GM18502 (cell line): ENCODE measurements at regions not wholly inside any gene's neighbourhood (a gene's known extent, or its start where the extent isn't known, plus 50 kb on each side); places are given as distances from the start of the nearest gene placed in this dataset.
"Not testable (repeated sequence)": the region's sequence is repeated elsewhere in the genome, so short reads cannot be mapped to it uniquely, and the experiment has no call there.

ENCODE experiments used
- ATAC-seq: cut with Tn5 transposase; IDR thresholded peaks from one replicate; pipeline ENCODE4 v1.9.1; 2021; ENCODE audit warnings: mild to moderate bottlenecking; ENCODE audit not compliant: unreplicated experiment, poor library complexity

- ATAC-seq = no peak
These were observed 517.8 kb upstream of the DAB2 start for GRCh38 chr5:39942606-39943005.

DNA sequence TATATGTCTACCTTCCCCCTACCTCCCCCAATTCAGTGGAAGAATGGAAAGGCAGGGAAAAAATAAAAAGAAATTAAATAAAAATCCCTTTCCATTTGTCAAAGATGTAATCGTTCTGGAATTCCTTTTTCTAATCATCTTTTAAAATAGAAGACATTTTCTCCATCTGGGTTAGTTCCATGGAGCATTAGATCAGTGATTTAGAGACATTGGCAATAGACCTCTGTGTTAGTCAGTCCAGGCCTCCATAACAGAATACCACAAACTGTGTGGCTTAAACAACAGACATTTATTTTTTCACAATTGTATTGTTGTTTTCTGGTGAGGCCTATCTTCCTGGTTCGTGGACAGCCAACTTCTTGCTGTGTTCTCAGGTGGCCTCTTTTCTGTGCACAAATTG is 516.6 kb upstream of the DAB2 start:
- no peak for ATAC-seq

GRCh38 chr5:39934830-39935229 is 510.1 kb upstream of the DAB2 start:
- ATAC-seq = no peak

DNA sequence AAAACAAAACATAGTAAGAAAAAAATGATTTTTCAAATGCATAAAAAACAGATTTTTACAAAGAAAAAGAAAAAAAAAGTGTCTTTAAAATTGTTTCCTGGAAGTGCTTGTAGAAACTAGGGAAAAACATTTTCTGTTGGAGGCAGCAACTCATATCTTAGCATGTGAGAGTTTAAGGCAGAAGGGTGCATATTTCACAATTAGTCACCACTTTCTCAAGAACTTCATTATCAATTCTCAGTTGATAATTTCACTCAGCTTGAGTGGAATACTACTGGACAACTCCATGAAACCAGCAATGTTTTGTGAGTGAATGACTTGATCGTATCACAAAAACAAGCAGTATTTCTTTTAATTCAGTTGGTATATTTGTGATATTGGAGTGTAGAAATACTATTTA is 508.3 kb upstream of the DAB2 start:
- no peak for ATAC-seq

- ATAC-seq = no peak
These were observed 503.9 kb upstream of the DAB2 start for GRCh38 chr5:39928709-39929108.

DNA sequence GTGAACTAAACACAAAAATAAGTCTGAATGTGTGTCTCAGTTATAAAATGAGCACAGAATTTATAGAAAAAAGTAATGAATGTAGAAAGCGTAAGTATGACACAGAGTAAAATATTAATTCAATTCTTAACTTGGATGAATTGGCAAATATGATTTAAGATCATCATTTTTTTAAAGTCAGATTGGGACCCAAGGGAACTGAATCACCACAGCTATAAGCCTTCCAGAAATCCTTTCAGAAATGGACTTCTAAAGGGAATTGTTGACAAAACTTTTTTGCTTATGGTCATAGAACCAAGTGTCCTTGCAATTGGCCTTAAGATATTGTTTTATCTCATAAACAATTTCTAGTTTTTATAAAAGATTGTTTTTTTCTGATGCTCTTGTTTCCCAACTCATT is 495.1 kb upstream of the DAB2 start:
- ATAC-seq = no peak

DNA sequence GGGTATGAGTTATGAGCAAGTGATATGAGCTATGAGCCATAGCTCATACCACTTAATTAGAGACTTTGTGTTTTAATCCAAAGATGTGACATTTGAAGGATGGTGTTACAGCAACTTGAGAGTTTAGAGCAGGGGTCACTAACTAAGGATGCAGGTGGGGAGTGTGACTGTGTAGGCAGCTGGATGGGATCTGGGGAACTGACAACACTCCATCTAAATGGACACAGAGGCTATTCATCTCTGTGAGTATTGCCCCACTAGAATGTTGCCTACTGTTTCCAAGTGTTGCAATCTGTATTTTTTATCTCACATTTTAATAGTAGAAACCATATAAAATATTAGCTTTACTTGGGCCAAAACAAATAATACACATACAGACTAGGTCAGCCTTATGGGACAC is 488.1 kb upstream of the DAB2 start:
- no peak for ATAC-seq

DNA sequence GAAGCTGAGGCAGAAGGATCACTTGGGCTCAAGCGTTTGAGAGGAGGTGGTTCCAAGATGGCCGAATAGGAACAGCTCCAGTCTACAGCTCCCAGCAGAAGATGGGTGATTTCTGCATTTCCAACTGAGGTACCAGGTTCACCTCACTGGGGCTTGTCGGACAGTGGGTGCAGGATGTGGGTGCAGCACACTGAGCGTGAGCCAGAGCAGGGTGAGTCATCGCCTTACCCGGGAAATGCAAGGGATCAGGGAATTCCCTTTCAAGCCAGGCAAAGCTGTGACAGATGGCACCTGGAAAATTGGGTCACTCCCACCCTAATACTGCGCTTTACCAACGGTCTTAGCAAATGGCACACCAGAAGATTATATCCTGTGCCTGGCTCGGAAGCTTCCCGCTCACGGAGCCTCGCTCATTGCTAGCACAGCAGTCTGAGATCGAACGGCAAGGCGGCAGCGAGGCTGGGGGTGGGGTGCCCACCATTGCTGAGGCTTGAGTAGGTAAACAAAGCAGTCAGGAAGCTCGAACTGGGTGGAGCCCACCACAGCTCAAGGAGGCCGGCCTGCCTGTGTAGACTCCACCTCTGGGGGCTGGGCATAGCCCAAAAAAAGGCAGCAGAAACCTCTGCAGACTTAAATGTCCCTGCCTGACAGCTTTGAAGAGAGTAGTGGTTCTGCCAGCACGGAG is 482.6 kb upstream of the DAB2 start:
- not testable (repeated sequence) for ATAC-seq

DNA sequence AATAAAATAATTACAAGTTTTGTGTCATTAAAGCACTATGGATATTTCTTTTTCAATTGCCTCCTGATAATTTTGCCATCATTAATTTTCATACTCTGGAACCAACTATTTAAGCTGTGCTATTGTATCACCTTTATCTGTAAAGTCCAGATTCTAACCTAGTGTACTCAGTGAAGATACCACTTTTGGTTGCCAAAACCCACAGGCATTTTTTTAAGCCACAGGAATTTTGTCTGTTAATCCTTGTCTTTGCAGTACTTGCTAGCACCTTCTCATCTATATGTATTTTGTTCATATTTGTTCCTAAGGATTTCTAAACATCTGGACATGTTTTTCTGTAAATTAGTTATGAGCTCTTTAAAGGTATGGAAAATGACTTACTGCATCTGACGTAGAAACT is 481.4 kb upstream of the DAB2 start:
- no peak for ATAC-seq

DNA sequence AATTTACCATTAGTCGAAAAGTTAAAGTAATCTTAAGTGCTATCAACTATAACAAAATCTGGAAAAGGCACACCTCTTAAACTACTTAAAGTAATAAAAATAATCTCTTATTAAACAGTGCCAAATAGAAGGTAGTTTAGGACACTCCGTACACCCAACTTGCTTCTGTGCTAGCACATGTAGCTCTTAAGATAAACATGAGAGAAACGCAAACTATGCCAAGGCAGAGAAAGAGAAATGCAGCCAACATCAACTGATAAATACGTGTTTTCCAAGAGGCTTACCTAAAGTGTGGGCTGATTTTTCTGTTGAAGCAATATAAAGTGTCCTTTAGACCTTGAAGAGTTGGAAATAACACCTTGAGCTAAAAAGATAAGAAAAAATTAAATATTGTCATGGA is 480.6 kb upstream of the DAB2 start:
- no peak for ATAC-seq

DNA sequence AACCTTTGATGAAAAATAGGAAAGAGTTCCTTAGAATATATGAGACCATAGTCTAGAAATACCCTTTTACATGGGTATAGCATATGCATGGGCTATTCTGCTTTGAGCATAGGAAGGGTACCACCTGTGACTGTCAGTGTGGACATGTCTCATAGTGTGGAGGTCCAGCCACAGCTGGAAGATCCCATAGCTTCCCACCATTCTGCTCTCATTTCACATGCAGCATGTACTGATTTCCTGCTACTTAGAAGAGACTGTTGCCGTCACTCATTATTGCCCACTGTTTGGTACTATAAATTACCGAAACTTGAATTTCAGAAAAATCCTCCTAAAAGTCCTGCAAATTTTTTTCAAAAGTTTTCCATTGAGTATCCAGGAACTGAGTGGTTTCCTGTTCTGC is 477.8 kb upstream of the DAB2 start:
- ATAC-seq = no peak

- no peak for ATAC-seq
These were observed 474.0 kb upstream of the DAB2 start for GRCh38 chr5:39898731-39899130.

DNA sequence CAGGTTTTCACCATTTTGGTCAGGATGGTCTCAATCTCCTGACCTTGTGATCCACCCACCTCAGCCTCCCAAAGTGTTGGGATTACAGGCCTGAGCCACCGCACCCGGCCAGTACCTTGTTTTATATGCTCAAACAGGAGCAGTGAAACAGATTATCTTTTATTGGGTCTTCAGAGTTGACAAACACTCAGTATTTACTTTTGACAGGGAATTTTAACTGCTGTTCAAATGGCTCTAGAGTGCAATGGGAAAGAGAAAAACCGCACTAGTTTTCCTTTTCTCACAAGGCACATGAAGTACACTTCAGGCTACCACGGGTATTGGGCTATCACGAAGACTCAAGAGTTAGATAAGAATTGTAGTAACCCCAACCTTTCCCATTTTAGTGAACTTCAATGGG is 471.9 kb upstream of the DAB2 start:
- ATAC-seq = no peak

DNA sequence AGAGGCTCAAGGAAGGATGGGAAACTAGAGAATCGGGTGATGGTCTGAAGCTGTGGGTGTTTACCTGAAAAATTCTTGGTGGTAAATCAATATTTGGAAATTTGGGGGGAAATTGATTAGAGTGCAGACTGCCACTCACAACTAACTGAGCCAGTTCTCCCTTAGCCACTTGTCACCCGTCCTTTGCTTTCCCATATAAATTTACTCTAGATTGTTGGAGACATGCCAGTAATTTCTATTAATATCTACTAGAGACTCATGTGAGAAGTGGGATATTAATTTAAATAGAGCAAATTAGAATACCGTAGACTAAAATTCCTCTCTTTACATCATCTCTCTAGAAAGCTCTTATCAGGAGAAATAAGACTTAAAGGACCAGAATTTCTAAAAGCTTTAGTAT is 471.3 kb upstream of the DAB2 start:
- no peak for ATAC-seq

GRCh38 chr5:39892708-39893107 is 467.9 kb upstream of the DAB2 start:
- ATAC-seq = no peak

GRCh38 chr5:39891376-39891775 is 466.6 kb upstream of the DAB2 start:
- no peak for ATAC-seq

- no peak for ATAC-seq
These were observed 456.2 kb upstream of the DAB2 start for GRCh38 chr5:39880985-39881384.

- ATAC-seq = no peak
These were observed 452.7 kb upstream of the DAB2 start for GRCh38 chr5:39877479-39877878.

GRCh38 chr5:39876146-39876545 is 451.4 kb upstream of the DAB2 start:
- ATAC-seq = no peak

- ATAC-seq = no peak
These were observed 445.4 kb upstream of the DAB2 start for GRCh38 chr5:39870137-39870536.

GRCh38 chr5:39869396-39869795 is 444.6 kb upstream of the DAB2 start:
- ATAC-seq = no peak

DNA sequence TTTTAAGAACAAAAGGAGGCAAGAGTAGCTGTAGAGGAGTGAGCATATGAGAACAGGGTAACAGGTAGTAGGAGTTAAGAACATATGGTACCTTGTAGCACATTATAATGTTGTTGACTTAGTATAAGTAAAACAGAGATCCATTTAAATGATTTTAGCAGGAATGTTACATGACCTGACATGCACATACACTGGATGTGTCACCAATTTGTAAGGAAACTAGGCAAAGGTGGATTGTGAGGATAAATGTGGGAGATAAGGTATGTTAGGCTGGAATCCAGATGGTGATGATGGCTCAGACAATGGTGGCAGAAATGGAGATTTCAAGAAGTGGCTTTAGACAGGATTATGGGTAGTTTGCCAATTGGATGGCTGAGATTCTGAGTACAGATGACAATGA is 443.1 kb upstream of the DAB2 start:
- ATAC-seq = no peak
